K562 (cell line): ENCODE measurements at regions not wholly inside any gene's neighbourhood (a gene's known extent, or its start where the extent isn't known, plus 50 kb on each side); places are given as distances from the start of the nearest gene placed in this dataset.

ENCODE experiments used
- ATAC-seq: fragments of 200-7000 bp; cut with Tn5 transposase; 3 replicates; pipeline ENCODE4 v1.9.1; 2020; ENCODE audit warnings: moderate library complexity
- BruUV-seq: library from RNA; stranded (reverse); fragments of 400-500 nt; replicated peaks from 2 replicates; lab custom pipeline; 2021; lab: Mats Ljungman, UMichigan
- CTCF ChIA-PET: fragments of 300-600 bp; formaldehyde crosslinking; extraction: SDS; loops from one replicate; lab custom pipeline; 2021; ENCODE audit warnings: low intra/inter-chr PET ratio; lab: Yijun Ruan, JAX
- POLR2A ChIA-PET: fragments of 300-600, 350-650 bp; sonication (Branson Sonifier 250); formaldehyde crosslinking; extraction: SDS; loops from one replicate; lab custom pipeline; 2021; ENCODE audit warnings: antibody characterized with exemption, inconsistent platforms; lab: Yijun Ruan, JAX
- DNase-seq, 4 experiments: peaks; one replicate each; pipeline versions ENCODE4 v3.0.0 to v3.0.0-alpha.2; 2011 to 2018; ENCODE audit warnings: low spot score in 3 of 4, mixed read lengths in 3 of 4; ENCODE audit errors: extremely low read depth in 1 of 4
- FAIRE-seq: peaks from 2 replicates; lab custom pipeline; 2011; peaks lifted over from hg19 to GRCh38; lab: Jason Lieb, UNC
- H2AFZ ChIP-seq: 2 replicates; pipeline ENCODE4 v1.6.0; 2011; ENCODE audit warnings: low read depth, low read length, control low read depth, inconsistent platforms
- H3K27ac ChIP-seq: fragments of 200-600 bp; 3 replicates; pipeline ENCODE4 v1.8.0; 2011; ENCODE audit warnings: low read depth, mild to moderate bottlenecking, control low read depth, inconsistent platforms, low read length, moderate library complexity, mixed read lengths; ENCODE audit errors: extremely low read depth
- H3K27me3 ChIP-seq, 2 experiments: fragments of 300-600 bp in 1 of 2; 2 replicates in 1 of 2; 3 replicates in 1 of 2; pipeline versions ENCODE4 v1.6.0 to v1.8.0; 2011; ENCODE audit warnings: inconsistent platforms in 2 of 2, low read length in 2 of 2, mild to moderate bottlenecking in 1 of 2, mixed read lengths in 1 of 2, moderate library complexity in 1 of 2; ENCODE audit not compliant: control insufficient read depth in 2 of 2, insufficient read depth in 2 of 2
- H3K36me3 ChIP-seq: fragments of 300-600 bp; 3 replicates; pipeline ENCODE4 v1.8.0; 2011; ENCODE audit warnings: mild to moderate bottlenecking, low read length, inconsistent platforms; ENCODE audit not compliant: control insufficient read depth, insufficient read depth
- H3K4me1 ChIP-seq, 2 experiments: fragments of 200-600 bp in 1 of 2; replicated peaks in 1 of 2; 2 replicates in 1 of 2; 3 replicates in 1 of 2; pipeline versions ENCODE4 v1.5.1 to v1.8.0; 2011; ENCODE audit warnings: inconsistent platforms in 2 of 2, low read length in 2 of 2, mild to moderate bottlenecking in 1 of 2, mixed read lengths in 1 of 2, moderate library complexity in 1 of 2; ENCODE audit not compliant: control insufficient read depth in 2 of 2, insufficient read depth in 2 of 2
- H3K4me2 ChIP-seq: 2 replicates; pipeline ENCODE4 v1.6.1; 2011; ENCODE audit warnings: low read length, control low read depth, inconsistent platforms, mixed read lengths; ENCODE audit not compliant: insufficient read depth
- H3K4me3 ChIP-seq: fragments of 200-600 bp; sonication (generic), shearing (Covaris generic); 2 replicates; pipeline ENCODE4 v1.5.1; 2016; ENCODE audit warnings: control low read depth, inconsistent platforms
- H3K79me2 ChIP-seq: fragments of 200-600 bp; 3 replicates; pipeline ENCODE4 v1.8.0; 2011; ENCODE audit warnings: low read length, inconsistent platforms; ENCODE audit not compliant: control insufficient read depth, insufficient read depth
- H3K9ac ChIP-seq, 2 experiments: 2 replicates each; pipeline versions ENCODE4 v1.6.0 to v1.6.1; 2011; ENCODE audit warnings: low read depth in 2 of 2, low read length in 2 of 2, control low read depth in 1 of 2, inconsistent platforms in 1 of 2, mild to moderate bottlenecking in 1 of 2, mixed read lengths in 1 of 2; ENCODE audit not compliant: insufficient read depth in 1 of 2
- H3K9me1 ChIP-seq: one replicate; pipeline ENCODE4 v1.6.0; 2011; ENCODE audit warnings: inconsistent platforms, mild to moderate bottlenecking, low read length, moderate library complexity; ENCODE audit not compliant: control insufficient read depth, insufficient read depth
- H3K9me3 ChIP-seq: replicated peaks from 2 replicates; pipeline ENCODE4 v1.5.1; 2011; ENCODE audit warnings: low read depth, low read length, inconsistent platforms; ENCODE audit not compliant: control insufficient read depth, insufficient read depth
- H4K20me1 ChIP-seq: replicated peaks from 2 replicates; pipeline ENCODE4 v1.6.1; 2011; ENCODE audit warnings: low read length, inconsistent platforms, mixed read lengths; ENCODE audit not compliant: control insufficient read depth, insufficient read depth
- CEBPG ChIP-seq, 3 experiments: fragments of 200-800 bp in 1 of 3; sonication (Bioruptor generic) in 1 of 3; sonication (generic) in 1 of 3; formaldehyde crosslinking in 1 of 3; IDR thresholded peaks in 2 of 3; conservative IDR thresholded peaks in 1 of 3; 2 replicates each; pipeline versions ENCODE4 v1.6.1 to v1.8.0; 2016 to 2022; ENCODE audit warnings: missing compliant biosample characterization in 2 of 3, missing genetic modification characterization in 2 of 3, mild to moderate bottlenecking in 1 of 3, missing genetic modification reagents in 1 of 3
- CSDE1 ChIP-seq, 2 experiments: fragments of 450-650 bp; IDR thresholded peaks; 2 replicates each; pipeline ENCODE4 v1.6.1; 2016; ENCODE audit warnings: mild to moderate bottlenecking in 1 of 2
- NBN ChIP-seq: fragments of 450-650 bp; IDR thresholded peaks from 2 replicates; pipeline ENCODE4 v1.6.1; 2016; ENCODE audit warnings: low read depth, mild to moderate bottlenecking
- NFXL1 ChIP-seq: fragments of 450-650 bp; formaldehyde crosslinking; IDR thresholded peaks from 2 replicates; pipeline ENCODE4 v1.4.0; 2021; ENCODE audit warnings: mild to moderate bottlenecking
- PRMT5 ChIP-seq: sonication (generic); formaldehyde crosslinking; IDR thresholded peaks from 2 replicates; pipeline ENCODE4 v1.5.0; 2020; ENCODE audit warnings: missing genetic modification reagents
- PTTG1 ChIP-seq: fragments of 450-650 bp; IDR thresholded peaks from 2 replicates; pipeline ENCODE4 v1.6.1; 2016; ENCODE audit warnings: low read depth, mild to moderate bottlenecking, missing genetic modification characterization, missing compliant biosample characterization
- PURB ChIP-seq: sonication (generic); formaldehyde crosslinking; IDR thresholded peaks from 2 replicates; pipeline ENCODE4 v1.9.0; 2021; ENCODE audit warnings: low read depth, mild to moderate bottlenecking, missing genetic modification reagents
- PYGO2 ChIP-seq: fragments of 450-650 bp; IDR thresholded peaks from 2 replicates; pipeline ENCODE4 v1.6.1; 2016; ENCODE audit warnings: mild to moderate bottlenecking, missing genetic modification characterization, moderate library complexity, missing compliant biosample characterization
- RAD21 ChIP-seq, 2 experiments: fragments of 250-450 bp in 1 of 2; fragments of 450-650 bp in 1 of 2; sonication (Bioruptor Pico) in 1 of 2; formaldehyde crosslinking in 1 of 2; IDR thresholded peaks in 1 of 2; conservative IDR thresholded peaks in 1 of 2; 2 replicates each; pipeline versions ENCODE4 v1.4.0 to v1.8.0; 2020 to 2022; ENCODE audit warnings: mild to moderate bottlenecking in 2 of 2, moderate library complexity in 1 of 2
- RBFOX2 ChIP-seq: fragments of 200-400 bp; formaldehyde crosslinking; IDR thresholded peaks from 2 replicates; pipeline ENCODE4 v1.6.1; 2017; ENCODE audit warnings: low read depth, mild to moderate bottlenecking, low read length, moderate library complexity
- U2AF2 ChIP-seq: fragments of 200-400 bp; formaldehyde crosslinking; optimal IDR thresholded peaks from 2 replicates; pipeline ENCODE3; 2017; ENCODE audit warnings: low read depth, mild to moderate bottlenecking, low read length
- XRCC4 ChIP-seq: IDR thresholded peaks from one replicate; pipeline ENCODE4 v1.6.1; 2011; ENCODE audit not compliant: insufficient read depth, insufficient read length; ENCODE audit errors: extremely low read depth
- ZNF12 ChIP-seq: sonication (generic); formaldehyde crosslinking; IDR thresholded peaks from 2 replicates; pipeline ENCODE4 v1.4.0; 2020; ENCODE audit warnings: mild to moderate bottlenecking, missing genetic modification reagents
- ZNF146 ChIP-seq: IDR thresholded peaks from one replicate; pipeline ENCODE4 v1.6.1; 2018; ENCODE audit warnings: missing compliant biosample characterization; ENCODE audit not compliant: unreplicated experiment
- ZNF197 ChIP-seq: fragments of 200-800 bp; sonication (Bioruptor generic); IDR thresholded peaks from 2 replicates; pipeline ENCODE4 v1.6.1; 2016; ENCODE audit warnings: low read depth, missing genetic modification characterization, missing compliant biosample characterization
- ZNF431 ChIP-seq: sonication (generic); formaldehyde crosslinking; IDR thresholded peaks from 2 replicates; pipeline ENCODE4 v1.8.0; 2022; ENCODE audit warnings: mild to moderate bottlenecking, missing genetic modification reagents
- ZNF764 ChIP-seq: fragments of 250-450 bp; sonication (Bioruptor Pico); IDR thresholded peaks from 2 replicates; pipeline ENCODE4 v1.4.0; 2020; ENCODE audit warnings: low read depth, mild to moderate bottlenecking, moderate library complexity
- WGBS: fragments of 100-300 bp; shearing (Covaris generic); methylation state at CpG from one replicate; pipeline ENCODE4 v1.1.6; 2016; ENCODE audit warnings: low coverage, mixed read lengths; ENCODE audit not compliant: insufficient coverage; ENCODE audit errors: missing lambda C conversion rate; 5-methylcytosine and 5-hydroxymethylcytosine counted together
- in situ Hi-C: fragments of 300-500 bp; cut with MboI; formaldehyde crosslinking; loops from 4 replicates; pipeline ENCODE4 v1.15.0; 2018; ENCODE audit warnings: inconsistent platforms, mixed read lengths
- intact Hi-C: fragments of 100-400 bp; cut with micrococcal nuclease; formaldehyde crosslinking; loops from 2 replicates; pipeline ENCODE4 v1.14.2; 2022
- TF ChIP-seq, protein P1 (sequence below): fragments of 250-450 bp; sonication (Bioruptor Pico); IDR thresholded peaks from 2 replicates; pipeline ENCODE4 v1.5.0; 2020; ENCODE audit warnings: mild to moderate bottlenecking, borderline replicate concordance
- TF ChIP-seq, protein P2 (sequence below), 2 experiments: fragments of 250-450 bp in 1 of 2; fragments of 450-650 bp in 1 of 2; sonication (Bioruptor Pico) in 1 of 2; IDR thresholded peaks; 2 replicates each; pipeline versions ENCODE4 v1.6.1 to v1.8.0; 2016 to 2021; ENCODE audit warnings: mild to moderate bottlenecking in 2 of 2, moderate library complexity in 2 of 2, missing compliant biosample characterization in 1 of 2, missing genetic modification characterization in 1 of 2

DNA sequence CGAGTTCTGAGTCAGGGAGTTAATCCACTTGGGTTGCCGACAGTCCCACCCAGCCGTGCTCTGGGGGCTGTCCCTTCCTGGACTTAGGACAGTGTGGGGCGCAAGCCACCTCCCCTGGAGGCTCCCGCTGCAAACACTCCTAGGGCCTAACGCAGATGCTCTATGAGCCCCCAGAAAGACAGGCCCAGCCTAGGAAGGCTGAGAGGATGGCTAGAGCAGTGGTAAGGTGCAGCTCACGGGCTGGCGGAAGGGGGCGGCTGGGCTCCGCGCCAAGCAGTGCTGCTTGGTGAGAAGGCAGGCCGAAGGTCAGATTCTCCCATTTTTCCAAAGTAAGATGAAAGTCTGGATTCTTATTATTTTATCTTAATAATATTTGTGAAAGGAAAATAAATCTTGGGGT is 84.6 kb upstream of the ALDH1L1 start (continued):
- no peak for TF ChIP-seq ZNF146 (CRISPR knock-in tag)
- no peak for TF ChIP-seq PTTG1
- no peak for TF ChIP-seq NBN
- TF ChIP-seq, protein P1, sequence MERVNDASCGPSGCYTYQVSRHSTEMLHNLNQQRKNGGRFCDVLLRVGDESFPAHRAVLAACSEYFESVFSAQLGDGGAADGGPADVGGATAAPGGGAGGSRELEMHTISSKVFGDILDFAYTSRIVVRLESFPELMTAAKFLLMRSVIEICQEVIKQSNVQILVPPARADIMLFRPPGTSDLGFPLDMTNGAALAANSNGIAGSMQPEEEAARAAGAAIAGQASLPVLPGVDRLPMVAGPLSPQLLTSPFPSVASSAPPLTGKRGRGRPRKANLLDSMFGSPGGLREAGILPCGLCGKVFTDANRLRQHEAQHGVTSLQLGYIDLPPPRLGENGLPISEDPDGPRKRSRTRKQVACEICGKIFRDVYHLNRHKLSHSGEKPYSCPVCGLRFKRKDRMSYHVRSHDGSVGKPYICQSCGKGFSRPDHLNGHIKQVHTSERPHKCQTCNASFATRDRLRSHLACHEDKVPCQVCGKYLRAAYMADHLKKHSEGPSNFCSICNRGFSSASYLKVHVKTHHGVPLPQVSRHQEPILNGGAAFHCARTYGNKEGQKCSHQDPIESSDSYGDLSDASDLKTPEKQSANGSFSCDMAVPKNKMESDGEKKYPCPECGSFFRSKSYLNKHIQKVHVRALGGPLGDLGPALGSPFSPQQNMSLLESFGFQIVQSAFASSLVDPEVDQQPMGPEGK (CRISPR knock-in tag), result no peak
- TF ChIP-seq U2AF2, result no peak
- TF ChIP-seq RBFOX2, result no peak
- TF ChIP-seq, all 486 proteins: peak for 0

DNA sequence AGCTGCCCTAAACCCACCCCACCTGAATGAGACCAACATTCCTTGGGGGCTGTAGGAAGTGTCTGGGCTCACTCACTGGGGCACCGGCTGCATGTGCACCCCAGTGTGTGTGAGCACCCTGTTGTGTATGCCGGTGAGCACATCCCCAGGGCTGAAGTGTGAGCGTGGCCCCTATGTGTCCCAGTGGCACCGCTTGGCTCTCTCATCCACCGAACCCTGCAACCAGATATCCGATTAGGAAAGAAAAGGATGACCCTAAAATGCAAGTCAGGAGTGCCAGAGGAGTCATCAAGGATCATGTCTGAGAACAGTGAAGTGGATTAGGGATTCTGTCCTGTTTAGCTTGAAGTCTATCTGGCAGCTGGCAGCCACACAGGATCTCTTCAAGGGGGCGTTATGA is 84.0 kb upstream of the ALDH1L1 start:
- intact Hi-C loops, result no loop called here
- no peak for FAIRE-seq
- Histone ChIP-seq H3K27me3 (peaks cover 5 to 44% of the 10 kb centered on the region in 2 experiments; a peak in 3 of 5 replicates), H3K4me1 (peaks cover 3 to 9% of the 10 kb centered on the region in 2 experiments; a peak in 3 of 5 replicates), H3K9ac (no peak overlapping the region), H3K4me3 (no peak overlapping the region), H3K27ac (no peak overlapping the region), H3K9me3 (no peaks in the 10 kb centered on the region), H3K36me3 (no peaks in the 10 kb centered on the region), H4K20me1 (no peaks in the 10 kb centered on the region), H3K4me2 (no peak overlapping the region), H2AFZ (no peak overlapping the region), H3K79me2 (no peaks in the 10 kb centered on the region), H3K9me1 (no peaks in the 10 kb centered on the region)
- TF ChIP-seq ZNF764 (CRISPR knock-in tag) (no peak), PYGO2 (no peak), NFXL1 (CRISPR knock-in tag) (no peak), CEBPG (CRISPR knock-in tag; IDR thresholded peaks at IDR 0.05) (no peak), CEBPG (tag; conservative IDR thresholded peaks at IDR 0.05 in 1 of 2, IDR thresholded peaks at IDR 0.05 in 1 of 2) (no peak), PRMT5 (no peak), RAD21 (CRISPR knock-in tag; conservative IDR thresholded peaks at IDR 0.05 in 1 of 2, IDR thresholded peaks at IDR 0.05 in 1 of 2) (no peak), CSDE1 (IDR thresholded peaks at IDR 0.05) (no peak), PURB (CRISPR knock-in tag) (no peak), XRCC4 (no peak), ZNF12 (CRISPR knock-in tag) (no peak), ZNF431 (CRISPR knock-in tag) (no peak), ZNF197 (CRISPR knock-in tag) (no peak)
- TF ChIP-seq, protein P2, sequence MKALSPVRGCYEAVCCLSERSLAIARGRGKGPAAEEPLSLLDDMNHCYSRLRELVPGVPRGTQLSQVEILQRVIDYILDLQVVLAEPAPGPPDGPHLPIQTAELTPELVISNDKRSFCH (CRISPR knock-in tag; IDR thresholded peaks at IDR 0.05), result no peak
- TF ChIP-seq, protein P2 (tag; IDR thresholded peaks at IDR 0.05), result no peak
- CTCF ChIA-PET, result no interaction called here
- BruUV-seq, result no TSS peak
- POLR2A ChIA-PET, result interaction anchor here (0.7 kb wide), 1 partner anchor 114 kb away, joined by 3 read pairs; no protein-coding TSS in a partner anchor
- no peak for ATAC-seq
- in situ Hi-C loops, result no loop called here
- DNase-seq, result no peak
- WGBS, result 3% methylated on average over 4 of the region's 7 CpGs
